Mesenchymal stem cell (in vitro differentiated cells and primary cell): ENCODE measurements at regions not wholly inside any gene's neighbourhood (a gene's known extent, or its start where the extent isn't known, plus 50 kb on each side); places are given as distances from the start of the nearest gene placed in this dataset.
A peak's percentile ranks its signal among the peaks of the same experiment; 100 is the strongest.

Experiments used
- DNase-seq: peaks from one replicate; pipeline ENCODE4 v3.0.0-alpha.2; 2013
- H2AFZ ChIP-seq: one replicate; pipeline ENCODE4 v1.6.1; 2013; ENCODE audit warnings: low read depth, mild to moderate bottlenecking, control low read depth, inconsistent platforms, low read length, moderate library complexity
- H2AK5ac ChIP-seq: 2 replicates; pipeline ENCODE4 v1.6.1; 2013; ENCODE audit warnings: low read length, moderate library complexity, mild to moderate bottlenecking, inconsistent platforms; ENCODE audit not compliant: severe bottlenecking
- H2BK120ac ChIP-seq: one replicate; pipeline ENCODE4 v1.6.1; 2013; ENCODE audit warnings: low read depth, mild to moderate bottlenecking, inconsistent platforms, low read length, moderate library complexity
- H2BK12ac ChIP-seq, 2 experiments: one replicate each; pipeline ENCODE4 v1.6.1; 2013; ENCODE audit warnings: inconsistent platforms in 2 of 2, low read length in 2 of 2, mild to moderate bottlenecking in 2 of 2, moderate library complexity in 2 of 2, control low read depth in 1 of 2
- H2BK15ac ChIP-seq: one replicate; pipeline ENCODE4 v1.6.1; 2013; ENCODE audit warnings: mild to moderate bottlenecking, low read depth, inconsistent platforms; ENCODE audit not compliant: poor library complexity, severe bottlenecking
- H2BK5ac ChIP-seq: 2 replicates; pipeline ENCODE4 v1.6.1; 2013; ENCODE audit warnings: low read depth, mild to moderate bottlenecking, low read length, control low read depth, inconsistent platforms; ENCODE audit not compliant: poor library complexity, severe bottlenecking
- H3K14ac ChIP-seq, 2 experiments: one replicate each; pipeline ENCODE4 v1.6.1; 2013; ENCODE audit warnings: inconsistent platforms in 2 of 2, low read length in 2 of 2, control low read depth in 1 of 2, mild to moderate bottlenecking in 1 of 2, moderate library complexity in 1 of 2
- H3K18ac ChIP-seq, 2 experiments: one replicate each; pipeline ENCODE4 v1.6.1; 2013; ENCODE audit warnings: inconsistent platforms in 2 of 2, low read length in 2 of 2, control low read depth in 1 of 2, low read depth in 1 of 2, mild to moderate bottlenecking in 1 of 2
- H3K23ac ChIP-seq, 2 experiments: one replicate each; pipeline ENCODE4 v1.6.1; 2013; ENCODE audit warnings: inconsistent platforms in 2 of 2, low read length in 2 of 2, mild to moderate bottlenecking in 2 of 2, moderate library complexity in 2 of 2, control low read depth in 1 of 2
- H3K27ac ChIP-seq: 2 replicates; pipeline ENCODE4 v1.5.1; 2013; ENCODE audit warnings: mild to moderate bottlenecking, moderate library complexity, low read length, control low read depth, inconsistent platforms; ENCODE audit not compliant: poor library complexity, severe bottlenecking
- H3K27me3 ChIP-seq, 2 experiments: 2 replicates each; pipeline versions ENCODE4 v1.6.1 to v1.7.0; 2013; ENCODE audit warnings: low read length in 2 of 2, mild to moderate bottlenecking in 2 of 2, moderate library complexity in 2 of 2, control low read depth in 1 of 2, inconsistent platforms in 1 of 2; ENCODE audit not compliant: control insufficient read depth in 1 of 2, insufficient read depth in 1 of 2
- H3K36me3 ChIP-seq, 2 experiments: 2 replicates each; pipeline versions ENCODE4 v1.6.1 to v1.7.0; 2013; ENCODE audit warnings: low read length in 2 of 2, control low read depth in 1 of 2, inconsistent platforms in 1 of 2, low read depth in 1 of 2, mild to moderate bottlenecking in 1 of 2; ENCODE audit not compliant: insufficient read depth in 2 of 2, control insufficient read depth in 1 of 2
- H3K4ac ChIP-seq, 2 experiments: one replicate each; pipeline ENCODE4 v1.6.1; 2013; ENCODE audit warnings: inconsistent platforms in 2 of 2, low read length in 2 of 2, mild to moderate bottlenecking in 2 of 2, moderate library complexity in 2 of 2, control low read depth in 1 of 2, low read depth in 1 of 2
- H3K4me1 ChIP-seq: 2 replicates; pipeline ENCODE4 v1.6.1; 2013; ENCODE audit warnings: low read depth, low read length, control low read depth; ENCODE audit not compliant: control insufficient read depth, insufficient read depth
- H3K4me2 ChIP-seq: 2 replicates; pipeline ENCODE4 v1.6.1; 2013; ENCODE audit warnings: low read length, mild to moderate bottlenecking, inconsistent platforms; ENCODE audit not compliant: poor library complexity, severe bottlenecking
- H3K4me3 ChIP-seq, 2 experiments: 2 replicates each; pipeline versions ENCODE4 v1.5.1 to v1.7.0; 2013; ENCODE audit warnings: low read length in 2 of 2, mild to moderate bottlenecking in 2 of 2, control low read depth in 1 of 2, low read depth in 1 of 2; ENCODE audit not compliant: insufficient read depth in 1 of 2
- H3K79me1 ChIP-seq: replicated peaks from 2 replicates; pipeline ENCODE4 v1.6.1; 2013; ENCODE audit warnings: mild to moderate bottlenecking, control low read depth, low read length, inconsistent platforms; ENCODE audit not compliant: poor library complexity, severe bottlenecking
- H3K9ac ChIP-seq: 2 replicates; pipeline ENCODE4 v1.7.0; 2013; ENCODE audit warnings: mild to moderate bottlenecking, low read length, moderate library complexity
- H3K9me3 ChIP-seq: 2 replicates; pipeline ENCODE4 v1.7.0; 2013; ENCODE audit warnings: mild to moderate bottlenecking, low read length; ENCODE audit not compliant: control insufficient read depth
- H4K8ac ChIP-seq: one replicate; pipeline ENCODE4 v1.6.1; 2013; ENCODE audit warnings: inconsistent platforms, mild to moderate bottlenecking, low read length, moderate library complexity
- H4K91ac ChIP-seq: one replicate; pipeline ENCODE4 v1.6.1; 2013; ENCODE audit warnings: mild to moderate bottlenecking, low read length, inconsistent platforms
- WGBS: methylation state at CpG from one replicate; pipeline ENCODE4 v1.1.7; 2013; ENCODE audit warnings: mixed read lengths; 5-methylcytosine and 5-hydroxymethylcytosine counted together

- Histone ChIP-seq H3K27ac (no peak overlapping the region), H2BK5ac (no peak overlapping the region), H3K4me3 (no peak overlapping the region), H3K14ac (no peak overlapping the region), H3K4me1 (no peaks in the 10 kb centered on the region), H3K23ac (no peak overlapping the region), H3K79me1 (no peaks in the 10 kb centered on the region), H3K36me3 (no peaks in the 10 kb centered on the region), H4K91ac (peak overlapping the region; percentile 48), H2BK15ac (no peak overlapping the region), H3K9ac (no peak overlapping the region), H3K9me3 (peaks cover 21% of the 10 kb centered on the region), H3K4ac (no peak overlapping the region), H2AFZ (no peak overlapping the region), H2BK120ac (no peak overlapping the region), H2AK5ac (no peak overlapping the region), H3K27me3 (no peaks in the 10 kb centered on the region), H2BK12ac (no peak overlapping the region), H3K18ac (no peak overlapping the region), H3K4me2 (no peak overlapping the region), H4K8ac (peak overlapping the region; percentile 41)
- DNase-seq, result no peak
- WGBS, result 55% methylated on average over 2 of the region's 2 CpGs
These were observed 562.1 kb upstream of the ADGRL3 start for GRCh38 chr4:60637976-60638375.

- Histone ChIP-seq H2BK120ac (no peak overlapping the region), H3K27ac (no peak overlapping the region)
- no peak for DNase-seq
These were observed 551.4 kb upstream of the ADGRL3 start for GRCh38 chr4:60648774-60649173.

GRCh38 chr4:60652933-60653332 is 547.2 kb upstream of the ADGRL3 start:
- H2AFZ ChIP-seq, result no peak overlapping the region
- H3K27ac ChIP-seq, result no peak overlapping the region
- no peak overlapping the region for H2BK120ac ChIP-seq
- no peak for DNase-seq
- no peak overlapping the region for H3K9ac ChIP-seq
- H3K9me3 ChIP-seq, result no peaks in the 10 kb centered on the region
- H3K14ac ChIP-seq, result no peak overlapping the region
- H2BK12ac ChIP-seq, result no peak overlapping the region
- H2BK15ac ChIP-seq, result no peak overlapping the region
- no peak overlapping the region for H2BK5ac ChIP-seq
- H3K4ac ChIP-seq, result no peak overlapping the region
- H4K8ac ChIP-seq, result no peak overlapping the region
- H3K36me3 ChIP-seq, result no peaks in the 10 kb centered on the region
- H3K23ac ChIP-seq, result no peak overlapping the region
- no peak overlapping the region for H4K91ac ChIP-seq
- H3K79me1 ChIP-seq, result no peaks in the 10 kb centered on the region
- no peak overlapping the region for H3K4me2 ChIP-seq
- no peak overlapping the region for H3K18ac ChIP-seq
- no peak overlapping the region for H3K4me3 ChIP-seq
- no peaks in the 10 kb centered on the region for H3K27me3 ChIP-seq
- no peaks in the 10 kb centered on the region for H3K4me1 ChIP-seq
- H2AK5ac ChIP-seq, result no peak overlapping the region

More at GRCh38 chr4:60648774-60649173, 551.4 kb upstream of the ADGRL3 start:
- Histone ChIP-seq H3K79me1 (no peaks in the 10 kb centered on the region), H3K4me2 (no peak overlapping the region), H2BK15ac (no peak overlapping the region), H3K9ac (no peak overlapping the region), H4K8ac (no peak overlapping the region), H3K4ac (no peak overlapping the region), H3K18ac (no peak overlapping the region), H3K4me3 (no peak overlapping the region), H2AFZ (no peak overlapping the region), H2BK12ac (no peak overlapping the region), H2BK5ac (no peak overlapping the region), H3K36me3 (no peaks in the 10 kb centered on the region), H3K27me3 (no peaks in the 10 kb centered on the region), H3K14ac (no peak overlapping the region), H2AK5ac (no peak overlapping the region), H4K91ac (no peak overlapping the region), H3K9me3 (peaks cover 4% of the 10 kb centered on the region), H3K23ac (no peak overlapping the region), H3K4me1 (no peaks in the 10 kb centered on the region)
- no CpG with 5 or more reads among the region's 2 CpGs for WGBS

GRCh38 chr4:60655356-60655755 is 544.8 kb upstream of the ADGRL3 start:
- H2AK5ac ChIP-seq, result no peak overlapping the region
- no peak overlapping the region for H2BK120ac ChIP-seq
- no peak overlapping the region for H4K8ac ChIP-seq
- no peak overlapping the region for H3K14ac ChIP-seq
- H2BK15ac ChIP-seq, result no peak overlapping the region
- no peaks in the 10 kb centered on the region for H3K9me3 ChIP-seq
- no peak overlapping the region for H4K91ac ChIP-seq
- H2AFZ ChIP-seq, result no peak overlapping the region
- no peak overlapping the region for H3K4ac ChIP-seq
- H3K18ac ChIP-seq, result no peak overlapping the region
- no peak overlapping the region for H3K27ac ChIP-seq
- H3K4me1 ChIP-seq, result no peaks in the 10 kb centered on the region
- H3K27me3 ChIP-seq, result no peaks in the 10 kb centered on the region
- no peak overlapping the region for H3K4me3 ChIP-seq
- no peak for DNase-seq
- no peak overlapping the region for H2BK12ac ChIP-seq
- H3K36me3 ChIP-seq, result no peaks in the 10 kb centered on the region
- no peak overlapping the region for H3K4me2 ChIP-seq
- no peaks in the 10 kb centered on the region for H3K79me1 ChIP-seq
- H2BK5ac ChIP-seq, result no peak overlapping the region
- no peak overlapping the region for H3K9ac ChIP-seq
- no peak overlapping the region for H3K23ac ChIP-seq
